ENCODE measurements at regions not wholly inside any gene's neighbourhood (a gene's known extent, or its start where the extent isn't known, plus 50 kb on each side); places are given as distances from the start of the nearest gene placed in this dataset.

GRCh38 chr2:22003270-22003669, 879.5 kb downstream of the TDRD15 start:
- TF ChIP-seq CTCF (IDR thresholded peaks at IDR 0.05; ENCODE audit: borderline replicate concordance, extremely low read depth, low read length, poor library complexity, severe bottlenecking), result no peak
- TF ChIP-seq EZH2 (IDR thresholded peaks at IDR 0.05; ENCODE audit: borderline replicate concordance, low read depth, low read length, severe bottlenecking), result no peak

Data from DND-41 (cell line).